ENCODE measurements at regions not wholly inside any gene's neighbourhood (a gene's known extent, or its start where the extent isn't known, plus 50 kb on each side); places are given as distances from the start of the nearest gene placed in this dataset.

GRCh38 chr1:29457496-29458368 lies 221.4 kb downstream of the PTPRU start:
- no peak for DNase-seq (ENCODE audit: low spot score)

GRCh38 chr1:29456685-29457435 lies 220.5 kb downstream of the PTPRU start:
- DNase-seq (ENCODE audit: low spot score), result no peak

GRCh38 chr1:29455781-29456180 lies 219.5 kb downstream of the PTPRU start:
- DNase-seq (ENCODE audit: low spot score), result no peak

GRCh38 chr1:29454616-29455380 lies 218.5 kb downstream of the PTPRU start:
- DNase-seq (ENCODE audit: low spot score), result no peak

GRCh38 chr1:29453502-29454240 lies 217.3 kb downstream of the PTPRU start:
- peak; percentile 83 for DNase-seq (ENCODE audit: low spot score)

GRCh38 chr1:29452463-29453230 lies 216.3 kb downstream of the PTPRU start:
- DNase-seq (ENCODE audit: low spot score), result no peak

- no peak for DNase-seq (ENCODE audit: low spot score)
Measured at GRCh38 chr1:29451368-29451892, 215.1 kb downstream of the PTPRU start.

- DNase-seq (ENCODE audit: low spot score), result no peak
Measured at GRCh38 chr1:29450591-29450990, 214.3 kb downstream of the PTPRU start.

- DNase-seq (ENCODE audit: low spot score), result no peak
Measured at GRCh38 chr1:29448456-29449235, 212.3 kb downstream of the PTPRU start.

GRCh38 chr1:29447368-29447767 lies 211.0 kb downstream of the PTPRU start:
- DNase-seq (ENCODE audit: low spot score), result no peak

GRCh38 chr1:29444782-29445729 lies 208.7 kb downstream of the PTPRU start:
- DNase-seq (ENCODE audit: low spot score), result no peak

- DNase-seq (ENCODE audit: low spot score), result no peak
Measured at GRCh38 chr1:29444081-29444715, 207.9 kb downstream of the PTPRU start.

GRCh38 chr1:29441916-29442668 lies 205.8 kb downstream of the PTPRU start:
- DNase-seq (ENCODE audit: low spot score), result no peak

- DNase-seq (ENCODE audit: low spot score), result no peak
Measured at GRCh38 chr1:29439615-29440014, 203.3 kb downstream of the PTPRU start.

GRCh38 chr1:29438991-29439390 lies 202.7 kb downstream of the PTPRU start:
- no peak for DNase-seq (ENCODE audit: low spot score)

- no peak for DNase-seq (ENCODE audit: low spot score)
Measured at GRCh38 chr1:29437946-29438345, 201.6 kb downstream of the PTPRU start.

- DNase-seq (ENCODE audit: low spot score), result no peak
Measured at GRCh38 chr1:29436181-29436785, 200.0 kb downstream of the PTPRU start.

All from SK-N-DZ (cell line).